Caki2 (cell line): ENCODE measurements at regions not wholly inside any gene's neighbourhood (a gene's known extent, or its start where the extent isn't known, plus 50 kb on each side); places are given as distances from the start of the nearest gene placed in this dataset.

ENCODE experiments used
- DNase-seq: peaks from one replicate; pipeline ENCODE4 v3.0.0-alpha.2; 2015; ENCODE audit warnings: low read depth
- in situ Hi-C: cut with HindIII; loops from 2 replicates; pipeline ENCODE4 v1.10.0; 2016; ENCODE audit warnings: low sequenced_read_pairs, low pct_unique_long_range_greater_than_20kb, mixed read lengths

GRCh38 chr6:134481966-134482365, 164.1 kb upstream of the SGK1 start:
- in situ Hi-C loops = no loop called here

GRCh38 chr6:134480593-134480992, 162.7 kb upstream of the SGK1 start:
- in situ Hi-C loops = no loop called here
- no peak for DNase-seq

More at GRCh38 chr6:134481966-134482365, 164.1 kb upstream of the SGK1 start:
- no peak for DNase-seq

GRCh38 chr6:134478764-134479399, 161.0 kb upstream of the SGK1 start:
- in situ Hi-C loops = no loop called here
- no peak for DNase-seq

- no peak for DNase-seq
- in situ Hi-C loops = no loop called here
These were observed 160.2 kb upstream of the SGK1 start for GRCh38 chr6:134477991-134478635.

- in situ Hi-C loops = no loop called here
- no peak for DNase-seq
These were observed 157.0 kb upstream of the SGK1 start for GRCh38 chr6:134474955-134475354.

GRCh38 chr6:134472661-134473060, 154.7 kb upstream of the SGK1 start:
- no peak for DNase-seq
- in situ Hi-C loops = no loop called here

GRCh38 chr6:134472046-134472445, 154.1 kb upstream of the SGK1 start:
- in situ Hi-C loops = no loop called here
- DNase-seq = no peak

GRCh38 chr6:134470457-134470975, 152.6 kb upstream of the SGK1 start:
- no peak for DNase-seq
- in situ Hi-C loops = no loop called here

GRCh38 chr6:134469702-134470456, 152.0 kb upstream of the SGK1 start:
- in situ Hi-C loops = no loop called here
- no peak for DNase-seq

GRCh38 chr6:134468633-134469032, 150.7 kb upstream of the SGK1 start:
- in situ Hi-C loops = no loop called here
- DNase-seq = no peak

- in situ Hi-C loops = no loop called here
- no peak for DNase-seq
These were observed 149.7 kb upstream of the SGK1 start for GRCh38 chr6:134467620-134468019.

GRCh38 chr6:134466771-134467525, 149.0 kb upstream of the SGK1 start:
- in situ Hi-C loops = no loop called here
- no peak for DNase-seq

- DNase-seq = peak; percentile 25
- in situ Hi-C loops = no loop called here
These were observed 146.9 kb upstream of the SGK1 start for GRCh38 chr6:134464690-134465411.

- in situ Hi-C loops = no loop called here
- DNase-seq = no peak
These were observed 141.1 kb upstream of the SGK1 start for GRCh38 chr6:134458857-134459657.

- in situ Hi-C loops = no loop called here
- no peak for DNase-seq
These were observed 140.0 kb upstream of the SGK1 start for GRCh38 chr6:134457941-134458340.

- in situ Hi-C loops = no loop called here
- DNase-seq = no peak
These were observed 138.3 kb upstream of the SGK1 start for GRCh38 chr6:134456226-134456625.

- in situ Hi-C loops = no loop called here
- no peak for DNase-seq
These were observed 137.4 kb upstream of the SGK1 start for GRCh38 chr6:134455319-134455718.
